HG03025 (cell line): ENCODE measurements at regions not wholly inside any gene's neighbourhood (a gene's known extent, or its start where the extent isn't known, plus 50 kb on each side); places are given as distances from the start of the nearest gene placed in this dataset.
"Not testable (repeated sequence)": the region's sequence is repeated elsewhere in the genome, so short reads cannot be mapped to it uniquely, and the experiment has no call there.

Experiments used
- ATAC-seq: cut with Tn5 transposase; IDR thresholded peaks from one replicate; pipeline ENCODE4 v1.9.1; 2021; ENCODE audit warnings: mild to moderate bottlenecking, moderate library complexity; ENCODE audit not compliant: unreplicated experiment, low FRiP score

- not testable (repeated sequence) for ATAC-seq
These were observed 299.1 kb upstream of the ZNF658 start for GRCh38 chr9:66601472-66601871.

- not testable (repeated sequence) for ATAC-seq
These were observed 268.9 kb upstream of the ZNF658 start for GRCh38 chr9:66631521-66632046.

DNA sequence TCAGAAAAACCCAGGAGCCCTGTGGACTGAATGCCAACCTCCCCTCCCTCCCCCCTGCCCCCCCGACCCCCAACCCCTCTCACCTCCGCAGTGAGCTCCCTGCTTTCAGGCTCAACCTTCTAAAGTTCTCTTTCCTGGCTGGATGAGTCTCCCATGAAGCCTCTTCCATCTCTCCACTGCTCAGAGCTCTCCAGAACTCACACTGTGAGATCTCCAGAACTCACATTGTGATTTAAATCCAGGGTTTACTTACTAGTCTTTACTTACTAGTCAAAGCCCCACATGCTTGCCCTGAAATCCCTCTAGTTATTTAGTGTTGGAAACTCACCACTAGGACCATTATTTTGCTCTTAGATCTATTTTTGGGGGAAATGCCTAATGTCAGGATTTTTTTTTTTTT lies 252.8 kb upstream of the ZNF658 start:
- not testable (repeated sequence) for ATAC-seq

GRCh38 chr9:66690242-66690641 lies 210.3 kb upstream of the ZNF658 start:
- ATAC-seq: not testable (repeated sequence)

DNA sequence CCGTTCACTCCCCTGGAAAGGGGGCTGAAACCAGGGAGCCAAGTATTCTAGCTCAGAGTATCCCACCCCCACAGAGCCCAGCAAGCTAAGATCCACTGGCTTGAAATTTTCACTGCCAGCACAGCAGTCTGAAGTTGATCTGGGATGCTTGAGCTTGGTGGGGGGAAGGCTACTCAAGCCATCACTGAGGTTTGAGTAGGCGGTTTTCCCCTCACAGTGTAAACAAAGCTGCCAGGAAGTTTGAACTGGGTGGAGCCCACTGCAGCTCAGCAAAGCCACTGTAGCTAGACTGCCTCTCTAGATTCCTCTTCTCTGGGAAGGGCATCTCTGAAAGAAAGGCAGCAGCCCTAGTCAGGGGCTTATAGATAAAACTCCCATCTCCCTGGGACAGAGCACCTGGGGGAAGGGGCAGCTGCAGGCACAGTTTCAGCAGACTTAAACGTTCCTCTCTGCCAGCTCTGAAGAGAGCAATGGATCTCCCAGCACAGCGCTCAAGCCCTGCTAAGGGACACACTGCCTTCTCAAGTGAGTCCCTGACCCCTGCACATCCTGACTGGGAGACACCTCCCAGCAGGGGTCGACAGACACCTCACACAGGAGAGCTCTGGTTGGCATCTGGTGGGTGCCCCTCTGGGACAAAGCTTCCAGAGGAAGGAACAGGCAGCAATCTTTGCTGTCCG lies 204.8 kb upstream of the ZNF658 start:
- not testable (repeated sequence) for ATAC-seq

DNA sequence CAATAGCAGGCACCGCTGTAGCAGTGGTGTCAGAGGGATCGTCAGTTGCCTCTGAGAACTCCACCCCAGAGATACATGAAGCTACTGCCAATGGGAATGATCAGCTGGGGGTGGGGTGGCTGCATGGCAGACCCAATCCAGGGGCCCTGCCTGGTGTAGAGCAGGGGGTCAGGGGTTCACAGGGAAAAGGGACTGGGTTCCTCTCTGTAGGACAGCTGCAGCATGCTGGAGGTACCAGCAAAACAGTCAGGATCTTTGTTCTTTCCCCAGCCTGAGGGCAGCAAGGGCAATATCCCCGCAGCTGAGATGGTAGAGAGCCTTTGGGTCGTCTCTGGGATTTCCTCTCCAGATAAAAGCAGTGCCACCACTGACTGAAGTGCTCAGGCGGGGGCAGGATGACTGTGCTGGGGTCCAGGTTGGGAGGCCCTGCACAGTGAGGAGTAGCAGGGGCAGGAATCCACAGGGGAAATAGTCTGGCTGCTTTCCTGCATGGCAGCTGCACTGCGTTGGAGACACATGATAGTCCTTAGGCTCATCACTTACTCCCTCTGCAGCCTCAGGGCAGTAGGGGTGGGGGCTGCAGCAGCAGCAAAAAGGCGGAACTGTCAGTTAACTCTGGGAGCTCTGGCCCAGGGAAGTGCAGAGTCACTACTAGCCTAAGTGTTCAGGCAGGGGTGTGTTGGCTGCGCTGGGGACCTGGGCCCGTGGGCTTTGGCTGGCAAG lies 203.0 kb upstream of the ZNF658 start:
- not testable (repeated sequence) for ATAC-seq

GRCh38 chr9:66698066-66698455 lies 202.5 kb upstream of the ZNF658 start:
- not testable (repeated sequence) for ATAC-seq

- ATAC-seq: not testable (repeated sequence)
These were observed 198.8 kb upstream of the ZNF658 start for GRCh38 chr9:66701411-66702377.

DNA sequence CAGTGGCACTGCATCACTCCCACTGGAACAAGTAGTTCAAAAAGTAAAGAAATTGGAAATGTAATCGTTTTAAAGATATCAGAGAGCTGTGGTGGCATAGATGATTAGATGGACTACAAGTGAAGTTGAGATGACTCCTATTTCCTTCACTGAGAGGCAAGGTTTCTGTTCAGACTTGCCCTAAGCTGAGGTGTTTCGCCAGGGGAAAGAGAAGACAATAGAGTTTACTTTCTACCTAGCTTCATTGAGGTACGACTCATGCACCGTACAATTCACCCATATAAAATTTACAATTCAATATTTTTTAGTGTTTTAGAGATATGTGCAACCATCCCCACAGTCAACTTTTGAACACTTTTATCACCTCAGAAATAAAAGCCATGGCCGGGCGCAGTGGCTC lies 189.0 kb upstream of the ZNF658 start:
- not testable (repeated sequence) for ATAC-seq

DNA sequence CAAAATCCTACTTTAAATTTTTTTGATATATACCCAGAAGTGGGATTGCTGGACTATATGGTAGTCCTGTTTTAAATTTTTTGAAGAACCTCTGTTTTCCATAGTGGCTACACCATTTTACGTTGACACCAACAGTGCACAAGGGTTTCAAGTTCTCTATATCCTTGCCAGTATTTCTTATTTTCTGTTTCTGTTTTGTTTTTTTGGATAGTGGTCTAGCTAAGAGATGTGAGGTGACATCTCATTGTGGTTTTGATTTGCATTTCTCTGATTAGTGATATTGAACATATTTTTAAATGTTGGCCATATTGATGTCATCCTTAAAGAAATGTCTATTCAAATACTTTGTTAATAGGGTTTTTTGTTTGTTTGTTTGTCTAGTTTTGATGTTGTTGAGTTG lies 187.7 kb upstream of the ZNF658 start:
- not testable (repeated sequence) for ATAC-seq

GRCh38 chr9:66713552-66713951 lies 187.0 kb upstream of the ZNF658 start:
- not testable (repeated sequence) for ATAC-seq

GRCh38 chr9:66720845-66721244 lies 179.7 kb upstream of the ZNF658 start:
- ATAC-seq: not testable (repeated sequence)

DNA sequence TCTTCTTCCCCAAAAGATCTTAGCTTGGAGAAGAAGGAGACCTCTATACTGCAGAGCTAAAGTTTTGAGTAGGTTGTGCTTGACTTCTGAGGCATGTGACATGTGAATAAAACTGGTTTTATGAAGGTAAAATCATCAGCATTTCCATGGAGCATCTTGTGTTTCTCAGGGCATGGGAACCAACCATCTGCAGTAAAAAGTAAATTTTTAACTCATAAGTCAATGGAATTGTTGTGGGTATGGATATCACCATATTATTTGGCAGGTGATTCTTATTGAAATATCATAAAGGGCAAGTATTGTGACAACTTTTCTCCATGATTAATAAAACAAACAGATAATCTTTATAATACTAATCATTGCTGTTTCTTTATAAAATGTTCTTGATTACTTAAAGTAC lies 173.0 kb upstream of the ZNF658 start:
- not testable (repeated sequence) for ATAC-seq

- ATAC-seq: not testable (repeated sequence)
These were observed 163.8 kb upstream of the ZNF658 start for GRCh38 chr9:66736686-66737085.

- not testable (repeated sequence) for ATAC-seq
These were observed 162.1 kb upstream of the ZNF658 start for GRCh38 chr9:66738418-66738817.

DNA sequence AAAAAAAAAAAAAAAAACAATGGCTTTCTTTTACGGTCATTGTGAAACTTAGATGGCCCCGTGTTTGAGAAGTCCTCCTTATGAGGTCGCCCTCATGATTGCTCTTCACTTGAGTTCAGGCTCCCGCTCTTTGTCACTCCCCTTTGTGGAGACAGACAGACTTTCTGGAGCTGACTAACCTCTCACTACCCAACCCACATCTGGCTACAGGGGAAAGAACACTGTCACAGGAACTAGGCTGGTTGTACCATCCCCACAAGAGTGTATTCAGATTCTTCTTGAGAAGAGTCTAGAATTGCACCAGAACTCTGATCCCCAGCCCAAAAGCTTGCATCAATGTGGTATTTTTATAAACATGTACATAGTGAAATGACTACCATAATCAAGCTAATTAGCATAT lies 160.4 kb upstream of the ZNF658 start:
- not testable (repeated sequence) for ATAC-seq

- not testable (repeated sequence) for ATAC-seq
These were observed 154.7 kb upstream of the ZNF658 start for GRCh38 chr9:66745846-66746245.

DNA sequence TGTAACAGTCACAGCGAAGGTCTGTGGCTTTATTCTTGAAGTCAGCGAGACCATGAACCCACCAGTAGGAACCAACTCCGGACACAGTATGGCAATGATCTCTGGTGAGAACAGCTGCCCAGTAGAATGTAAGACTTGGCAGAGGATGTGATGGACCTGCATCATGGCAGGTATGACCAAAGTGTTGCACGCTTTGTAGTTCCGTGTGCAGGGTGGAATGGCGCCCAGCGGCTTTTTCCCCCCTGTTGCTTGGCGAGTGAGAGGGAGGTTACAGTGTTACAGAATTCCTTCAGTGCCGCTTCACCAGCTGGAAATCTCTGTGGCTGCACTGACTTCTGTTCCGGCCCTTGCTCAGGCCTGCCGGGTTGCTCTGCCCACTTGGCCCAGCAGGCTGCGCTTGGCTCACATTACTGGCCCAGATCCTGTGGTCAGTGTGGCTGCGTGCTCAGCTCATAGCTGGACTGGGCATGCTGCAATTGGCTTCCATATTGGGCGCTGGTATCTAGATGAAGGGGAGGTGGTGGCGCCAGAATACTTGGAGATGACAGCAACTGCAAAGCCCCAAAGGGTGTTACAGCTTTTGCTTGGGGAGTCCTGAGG lies 148.1 kb upstream of the ZNF658 start:
- ATAC-seq: not testable (repeated sequence)

DNA sequence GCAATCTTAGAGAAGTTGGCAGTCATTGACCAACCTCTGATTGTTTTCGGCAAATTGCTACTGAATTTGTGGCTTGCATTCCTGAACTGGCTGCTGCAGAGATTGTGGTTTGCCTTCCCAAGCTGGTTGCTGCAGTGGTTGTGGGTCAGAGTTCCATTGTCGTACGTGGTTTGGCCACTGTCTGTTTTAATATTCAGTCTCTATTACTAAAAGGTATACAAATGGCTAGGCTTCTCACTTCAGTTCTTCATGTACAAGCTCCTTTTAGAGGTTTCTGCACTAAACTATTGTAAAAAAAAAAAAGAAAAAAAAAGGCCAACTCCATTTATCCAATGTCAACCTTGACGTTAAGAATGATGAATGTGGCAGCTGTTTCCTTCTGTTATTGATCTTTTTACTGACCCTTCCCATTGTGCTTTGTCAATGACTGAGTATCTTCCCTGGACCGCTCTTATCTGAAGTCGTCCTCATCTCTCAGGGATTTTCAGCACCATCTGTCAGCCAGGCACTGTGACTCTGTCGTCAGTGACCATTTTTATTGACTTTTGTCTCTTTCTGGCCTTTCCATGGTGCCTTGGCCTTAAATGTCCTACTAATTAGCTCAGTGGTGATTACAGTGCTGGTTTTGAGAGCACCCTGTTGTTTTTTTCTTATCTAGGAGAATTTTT lies 140.6 kb upstream of the ZNF658 start:
- not testable (repeated sequence) for ATAC-seq
